Left lung (tissue), 4 donors: ENCODE measurements at regions not wholly inside any gene's neighbourhood (a gene's known extent, or its start where the extent isn't known, plus 50 kb on each side); places are given as distances from the start of the nearest gene placed in this dataset.

Experiments used
- ATAC-seq: fragments of 200-7000 bp; cut with Tn5 transposase; one replicate; pipeline ENCODE4 v1.9.1; 2020; ENCODE audit warnings: moderate library complexity
- DNase-seq, 4 donors: peaks; one replicate each; pipeline ENCODE4 v3.0.0-alpha.2; 2013 to 2020
- H3K27ac ChIP-seq, 2 donors: fragments of 200-600 bp; sonication (generic) in 1 of 2; one replicate each; pipeline versions ENCODE4 v1.5.0 to v1.8.0; 2020 to 2021
- H3K27me3 ChIP-seq, 2 donors: fragments of 200-600 bp; sonication (generic) in 1 of 2; one replicate each; pipeline versions ENCODE4 v1.5.0 to v1.8.0; 2020 to 2021
- H3K36me3 ChIP-seq, 2 donors: fragments of 200-600 bp; sonication (generic) in 1 of 2; one replicate each; pipeline versions ENCODE4 v1.5.0 to v1.8.0; 2020 to 2021
- H3K4me1 ChIP-seq, 2 donors: fragments of 200-600 bp; one replicate each; pipeline ENCODE4 v1.8.0; 2021
- H3K4me3 ChIP-seq, 2 donors: fragments of 200-600 bp; sonication (generic) in 1 of 2; one replicate each; pipeline versions ENCODE4 v1.5.0 to v1.8.0; 2020 to 2021; ENCODE audit warnings: mild to moderate bottlenecking in 1 of 2
- H3K9me3 ChIP-seq, 2 donors: fragments of 200-600 bp; sonication (generic) in 1 of 2; one replicate each; pipeline versions ENCODE4 v1.5.0 to v1.8.0; 2020 to 2021
- CTCF ChIP-seq, 2 donors: fragments of 200-600 bp; sonication (generic) in 1 of 2; IDR thresholded peaks; one replicate each; pipeline versions ENCODE4 v1.5.0 to v1.8.0; 2021; ENCODE audit warnings: antibody characterized with exemption in 2 of 2
- intact Hi-C, 2 donors: fragments of 100-400 bp; cut with DNase I; formaldehyde crosslinking; loops; one replicate each; pipeline versions ENCODE4 v1.11.2 to v1.14.2; 2022
- donor health status: DM: no; HTN: yes; CAD: no.
- donor health status: DM: no; HTN: no; CAD: no.

GRCh38 chr16:6192532-6192931, 1094.9 kb upstream of the EEF2KMT start:
- H3K9me3 ChIP-seq: no peaks in the 10 kb centered on the region
- no peak overlapping the region for H3K27ac ChIP-seq
- no peak for TF ChIP-seq CTCF (IDR thresholded peaks at IDR 0.05)
- H3K4me3 ChIP-seq: no peak overlapping the region
- no peaks in the 10 kb centered on the region for H3K27me3 ChIP-seq
- no peak for DNase-seq
- no peaks in the 10 kb centered on the region for H3K36me3 ChIP-seq
- intact Hi-C loops: no loop called here
- ATAC-seq: no peak
- no peaks in the 10 kb centered on the region for H3K4me1 ChIP-seq

- intact Hi-C loops: no loop called here
- H3K4me1 ChIP-seq: no peaks in the 10 kb centered on the region
- H3K36me3 ChIP-seq: no peaks in the 10 kb centered on the region
- no peak for TF ChIP-seq CTCF (IDR thresholded peaks at IDR 0.05)
- H3K27me3 ChIP-seq: no peaks in the 10 kb centered on the region
- H3K9me3 ChIP-seq: no peaks in the 10 kb centered on the region
- DNase-seq (no peak), ATAC-seq (no peak)
- no peak overlapping the region for H3K27ac ChIP-seq
- H3K4me3 ChIP-seq: no peak overlapping the region
Observed at GRCh38 chr16:6190776-6191175, 1093.2 kb upstream of the EEF2KMT start.

GRCh38 chr16:6189216-6189615, 1091.6 kb upstream of the EEF2KMT start:
- no peak for DNase-seq
- Histone ChIP-seq H3K4me3 (no peak overlapping the region), H3K27me3 (no peaks in the 10 kb centered on the region), H3K4me1 (no peaks in the 10 kb centered on the region), H3K36me3 (no peaks in the 10 kb centered on the region), H3K27ac (no peak overlapping the region), H3K9me3 (peaks cover 0 to under 1% of the 10 kb centered on the region in 2 donors)
- no peak for ATAC-seq
- TF ChIP-seq CTCF (IDR thresholded peaks at IDR 0.05): no peak
- intact Hi-C loops: no loop called here

GRCh38 chr16:6177616-6178180, 1080.1 kb upstream of the EEF2KMT start:
- H3K9me3 ChIP-seq: no peaks in the 10 kb centered on the region

GRCh38 chr16:6170022-6170421, 1072.4 kb upstream of the EEF2KMT start:
- no peak for ATAC-seq
- no peak for DNase-seq
- H3K4me1 ChIP-seq: no peaks in the 10 kb centered on the region
- no peaks in the 10 kb centered on the region for H3K27me3 ChIP-seq
- H3K4me3 ChIP-seq: no peak overlapping the region
- no peaks in the 10 kb centered on the region for H3K9me3 ChIP-seq
- H3K27ac ChIP-seq: no peak overlapping the region
- no peak for TF ChIP-seq CTCF (IDR thresholded peaks at IDR 0.05)
- intact Hi-C loops: no loop called here
- no peaks in the 10 kb centered on the region for H3K36me3 ChIP-seq

More at GRCh38 chr16:6177616-6178180, 1080.1 kb upstream of the EEF2KMT start:
- Histone ChIP-seq H3K27ac (no peak overlapping the region), H3K4me1 (no peaks in the 10 kb centered on the region), H3K36me3 (no peaks in the 10 kb centered on the region), H3K4me3 (no peak overlapping the region), H3K27me3 (no peaks in the 10 kb centered on the region)
- TF ChIP-seq CTCF (IDR thresholded peaks at IDR 0.05): no peak
- ATAC-seq (no peak), DNase-seq (no peak)
- intact Hi-C loops: no loop called here
